Sigmoid colon (tissue), 6 donors: ENCODE measurements at regions not wholly inside any gene's neighbourhood (a gene's known extent, or its start where the extent isn't known, plus 50 kb on each side); places are given as distances from the start of the nearest gene placed in this dataset.
"Not testable (repeated sequence)": the region's sequence is repeated elsewhere in the genome, so short reads cannot be mapped to it uniquely, and the experiment has no call there.

Experiments
- DNase-seq: peaks from one replicate; pipeline ENCODE4 v3.0.0-alpha.2; 2019
- H3K27ac ChIP-seq, 4 donors: fragments of 200-600 bp; sonication (generic); one replicate each; pipeline ENCODE4 v1.5.1; 2016 to 2019; ENCODE audit warnings: mild to moderate bottlenecking in 1 of 4
- H3K27me3 ChIP-seq, 3 donors: fragments of 200-600 bp; sonication (generic); one replicate each; pipeline ENCODE4 v1.5.1; 2019; ENCODE audit warnings: mild to moderate bottlenecking in 1 of 3
- H3K36me3 ChIP-seq, 4 donors: fragments of 200-600 bp; sonication (generic); one replicate each; pipeline ENCODE4 v1.5.1; 2016 to 2019
- H3K4me1 ChIP-seq, 4 donors: fragments of 200-600 bp; sonication (generic); one replicate each; pipeline ENCODE4 v1.5.1; 2017 to 2019
- H3K4me3 ChIP-seq, 4 donors: fragments of 200-600 bp; sonication (generic); one replicate each; pipeline ENCODE4 v1.5.1; 2017 to 2019; ENCODE audit warnings: mild to moderate bottlenecking in 2 of 4, moderate library complexity in 1 of 4
- H3K9me3 ChIP-seq, 4 donors: fragments of 200-600 bp in 3 of 4; sonication (generic) in 3 of 4; one replicate each; pipeline versions ENCODE4 v1.5.1 to v1.6.1; 2013 to 2019
- CTCF ChIP-seq, 4 experiments: fragments of 450-650 bp in 3 of 4; fragments of 200-600 bp in 1 of 4; IDR thresholded peaks; one replicate each; pipeline ENCODE4 v1.5.1; 2016 to 2019; ENCODE audit warnings: antibody characterized with exemption in 4 of 4, mild to moderate bottlenecking in 3 of 4, moderate library complexity in 2 of 4
- EP300 ChIP-seq, 4 donors: sonication (generic); formaldehyde crosslinking; IDR thresholded peaks; one replicate each; pipeline ENCODE4 v1.6.1; 2017; ENCODE audit warnings: antibody characterized with exemption in 4 of 4
- POLR2A ChIP-seq, 2 donors: fragments of 450-650 bp; IDR thresholded peaks; one replicate each; pipeline ENCODE4 v1.6.1; 2016; ENCODE audit warnings: antibody characterized with exemption in 2 of 2, mild to moderate bottlenecking in 2 of 2, moderate library complexity in 2 of 2
- POLR2AphosphoS5 ChIP-seq, 4 donors: sonication (generic); formaldehyde crosslinking; IDR thresholded peaks; one replicate each; pipeline ENCODE4 v1.6.1; 2017; ENCODE audit warnings: antibody characterized with exemption in 4 of 4
- WGBS, 2 donors: extraction: QIAGEN DNeasy Blood & Tissue Kit; methylation state at CpG; one replicate each; pipeline ENCODE4 v1.1.7; 2013; 5-methylcytosine and 5-hydroxymethylcytosine counted together
- intact Hi-C: fragments of 100-400 bp; cut with DNase I; formaldehyde crosslinking; loops from one replicate; pipeline ENCODE4 v1.15.1; 2023
- donor health status: healthy with polysubstance abuse.
- donor health status: healthy.

- intact Hi-C loops, result no loop called here
These were observed 145.7 kb upstream of the HSFY2 start for GRCh38 chrY:18919256-18919655.

GRCh38 chrY:18912846-18913245, 139.3 kb upstream of the HSFY2 start:
- Histone ChIP-seq H3K27me3 (no peaks in the 10 kb centered on the region), H3K4me1 (no peaks in the 10 kb centered on the region), H3K9me3 (no peaks in the 10 kb centered on the region), H3K4me3 (no peak overlapping the region), H3K36me3 (no peaks in the 10 kb centered on the region), H3K27ac (no peak overlapping the region)
- TF ChIP-seq POLR2AphosphoS5 (IDR thresholded peaks at IDR 0.05) (no peak), CTCF (IDR thresholded peaks at IDR 0.05) (no peak), EP300 (IDR thresholded peaks at IDR 0.05) (no peak), POLR2A (IDR thresholded peaks at IDR 0.05) (no peak)
- WGBS, 2 donors, result 92 to 94% methylated on average over 2 of the region's 2 CpGs
- intact Hi-C loops, result no loop called here
- DNase-seq, result no peak

More at GRCh38 chrY:18919256-18919655, 145.7 kb upstream of the HSFY2 start:
- Histone ChIP-seq H3K4me3 (no peak overlapping the region), H3K4me1 (peaks cover 0 to 8% (median 0%) of the 10 kb centered on the region in 4 donors), H3K9me3 (no peaks in the 10 kb centered on the region), H3K36me3 (no peaks in the 10 kb centered on the region), H3K27me3 (no peaks in the 10 kb centered on the region), H3K27ac (no peak overlapping the region)
- 75 to 96% methylated on average over 5 of the region's 5 CpGs for WGBS, 2 donors
- no peak for TF ChIP-seq EP300 (IDR thresholded peaks at IDR 0.05)
- no peak for TF ChIP-seq POLR2A (IDR thresholded peaks at IDR 0.05)
- TF ChIP-seq POLR2AphosphoS5 (IDR thresholded peaks at IDR 0.05), result no peak
- TF ChIP-seq CTCF (IDR thresholded peaks at IDR 0.05), result no peak
- DNase-seq, result no peak

- DNase-seq, result no peak
- 98 to 100% methylated on average over 1 of the region's 1 CpG for WGBS, 2 donors
These were observed 136.3 kb upstream of the HSFY2 start for GRCh38 chrY:18909846-18910245.

GRCh38 chrY:18906198-18906597, 132.7 kb upstream of the HSFY2 start:
- H3K4me3 ChIP-seq, H3K36me3 ChIP-seq, H3K9me3 ChIP-seq, H3K27me3 ChIP-seq, intact Hi-C loops, DNase-seq, H3K27ac ChIP-seq: not testable (repeated sequence)
- peaks cover 0 to 10% (median 3%) of the 10 kb centered on the region in 4 donors for H3K4me1 ChIP-seq
- 94 to 95% methylated on average over 8 of the region's 8 CpGs for WGBS, 2 donors

More at GRCh38 chrY:18909846-18910245, 136.3 kb upstream of the HSFY2 start:
- Histone ChIP-seq H3K4me1 (no peaks in the 10 kb centered on the region), H3K27me3 (no peaks in the 10 kb centered on the region), H3K4me3 (no peak overlapping the region), H3K9me3 (no peaks in the 10 kb centered on the region), H3K36me3 (no peaks in the 10 kb centered on the region), H3K27ac (no peak overlapping the region)
- no peak for TF ChIP-seq CTCF (IDR thresholded peaks at IDR 0.05)
- no peak for TF ChIP-seq POLR2AphosphoS5 (IDR thresholded peaks at IDR 0.05)
- TF ChIP-seq EP300 (IDR thresholded peaks at IDR 0.05), result no peak
- no peak for TF ChIP-seq POLR2A (IDR thresholded peaks at IDR 0.05)
- intact Hi-C loops, result no loop called here

GRCh38 chrY:18904296-18904695, 130.8 kb upstream of the HSFY2 start:
- 75 to 83% methylated on average over 2 of the region's 2 CpGs for WGBS, 2 donors
- TF ChIP-seq POLR2A (IDR thresholded peaks at IDR 0.05) (no peak), EP300 (IDR thresholded peaks at IDR 0.05) (no peak), CTCF (IDR thresholded peaks at IDR 0.05) (no peak), POLR2AphosphoS5 (IDR thresholded peaks at IDR 0.05) (no peak)
- intact Hi-C loops, result no loop called here

More at GRCh38 chrY:18904296-18904695, 130.8 kb upstream of the HSFY2 start:
- no peak overlapping the region for H3K4me3 ChIP-seq
- H3K27ac ChIP-seq, result no peak overlapping the region
- no peaks in the 10 kb centered on the region for H3K9me3 ChIP-seq
- no peaks in the 10 kb centered on the region for H3K27me3 ChIP-seq
- DNase-seq, result no peak
- peaks cover 0 to 10% (median 3%) of the 10 kb centered on the region in 4 donors for H3K4me1 ChIP-seq
- no peaks in the 10 kb centered on the region for H3K36me3 ChIP-seq
